Neutrophil (primary cell): ENCODE measurements at regions not wholly inside any gene's neighbourhood (a gene's known extent, or its start where the extent isn't known, plus 50 kb on each side); places are given as distances from the start of the nearest gene placed in this dataset.

Experiments
- H3K27ac ChIP-seq: fragments of 200-600 bp; sonication (generic); 2 replicates; pipeline ENCODE4 v1.5.1; 2016; ENCODE audit warnings: mild to moderate bottlenecking, moderate library complexity
- H3K27me3 ChIP-seq: fragments of 200-600 bp; sonication (generic); 2 replicates; pipeline ENCODE4 v1.6.0; 2016; ENCODE audit warnings: mild to moderate bottlenecking
- H3K36me3 ChIP-seq: fragments of 200-600 bp; sonication (generic); 2 replicates; pipeline ENCODE4 v1.5.1; 2017
- H3K4me1 ChIP-seq, 2 experiments: fragments of 200-600 bp in 1 of 2; sonication (generic) in 1 of 2; 1 replicate in 1 of 2; 2 replicates in 1 of 2; pipeline versions ENCODE4 v1.5.1 to v1.6.1; 2013 to 2016; ENCODE audit warnings: low read depth in 1 of 2, low read length in 1 of 2, mild to moderate bottlenecking in 1 of 2, moderate library complexity in 1 of 2; ENCODE audit not compliant: control insufficient read depth in 1 of 2, insufficient read depth in 1 of 2
- H3K4me3 ChIP-seq, 2 experiments: fragments of 200-600 bp in 1 of 2; sonication (generic) in 1 of 2; 1 replicate in 1 of 2; 2 replicates in 1 of 2; pipeline ENCODE4 v1.5.1; 2013 to 2016; ENCODE audit warnings: low read depth in 1 of 2, low read length in 1 of 2, mild to moderate bottlenecking in 1 of 2, moderate library complexity in 1 of 2
- H3K9me3 ChIP-seq: fragments of 200-600 bp; sonication (generic); 2 replicates; pipeline ENCODE4 v1.5.1; 2016
- CTCF ChIP-seq: fragments of 200-600 bp; sonication (generic); IDR thresholded peaks from 2 replicates; pipeline ENCODE4 v1.5.1; 2016; ENCODE audit warnings: antibody characterized with exemption

GRCh38 chr2:83941886-83942285 lies 517.2 kb downstream of the SUCLG1 start:
- Histone ChIP-seq H3K4me3 (no peak overlapping the region), H3K9me3 (no peaks in the 10 kb centered on the region), H3K4me1 (no peaks in the 10 kb centered on the region), H3K27ac (no peak overlapping the region), H3K27me3 (no peaks in the 10 kb centered on the region), H3K36me3 (no peaks in the 10 kb centered on the region)
- TF ChIP-seq CTCF: no peak

- H3K36me3 ChIP-seq: no peaks in the 10 kb centered on the region
- no peaks in the 10 kb centered on the region for H3K9me3 ChIP-seq
- no peak for TF ChIP-seq CTCF
Measured at GRCh38 chr2:83933749-83934148, 525.3 kb downstream of the SUCLG1 start.

GRCh38 chr2:83923531-83923930 lies 535.5 kb downstream of the SUCLG1 start:
- no peaks in the 10 kb centered on the region for H3K27me3 ChIP-seq
- no peak overlapping the region for H3K27ac ChIP-seq
- H3K9me3 ChIP-seq: no peaks in the 10 kb centered on the region
- no peak for TF ChIP-seq CTCF
- no peaks in the 10 kb centered on the region for H3K36me3 ChIP-seq
- H3K4me3 ChIP-seq: no peak overlapping the region
- no peaks in the 10 kb centered on the region for H3K4me1 ChIP-seq

More at GRCh38 chr2:83933749-83934148, 525.3 kb downstream of the SUCLG1 start:
- no peak overlapping the region for H3K4me3 ChIP-seq
- no peaks in the 10 kb centered on the region for H3K4me1 ChIP-seq
- no peaks in the 10 kb centered on the region for H3K27me3 ChIP-seq
- no peak overlapping the region for H3K27ac ChIP-seq

GRCh38 chr2:83916559-83916958 lies 542.5 kb downstream of the SUCLG1 start:
- no peak for TF ChIP-seq CTCF
- no peak overlapping the region for H3K4me3 ChIP-seq
- no peak overlapping the region for H3K27ac ChIP-seq
- H3K36me3 ChIP-seq: no peaks in the 10 kb centered on the region
- H3K9me3 ChIP-seq: no peaks in the 10 kb centered on the region
- H3K27me3 ChIP-seq: no peaks in the 10 kb centered on the region
- no peaks in the 10 kb centered on the region for H3K4me1 ChIP-seq

GRCh38 chr2:83915381-83915780 lies 543.7 kb downstream of the SUCLG1 start:
- Histone ChIP-seq H3K27me3 (no peaks in the 10 kb centered on the region), H3K9me3 (no peaks in the 10 kb centered on the region), H3K4me3 (no peak overlapping the region), H3K36me3 (no peaks in the 10 kb centered on the region), H3K4me1 (no peaks in the 10 kb centered on the region), H3K27ac (no peak overlapping the region)
- no peak for TF ChIP-seq CTCF

GRCh38 chr2:83908750-83909149 lies 550.3 kb downstream of the SUCLG1 start:
- no peak overlapping the region for H3K4me3 ChIP-seq
- H3K4me1 ChIP-seq: no peaks in the 10 kb centered on the region
- H3K36me3 ChIP-seq: no peaks in the 10 kb centered on the region
- H3K27ac ChIP-seq: no peak overlapping the region
- H3K9me3 ChIP-seq: no peaks in the 10 kb centered on the region
- TF ChIP-seq CTCF: no peak
- no peaks in the 10 kb centered on the region for H3K27me3 ChIP-seq
